ENCODE measurements at regions not wholly inside any gene's neighbourhood (a gene's known extent, or its start where the extent isn't known, plus 50 kb on each side); places are given as distances from the start of the nearest gene placed in this dataset.

- TF ChIP-seq EZH2 (IDR thresholded peaks at IDR 0.05; ENCODE audit: low read length, missing control alignments) (no peak), CTCF (conservative IDR thresholded peaks at IDR 0.05 in 1 of 2, IDR thresholded peaks at IDR 0.05 in 1 of 2; ENCODE audit: low read depth in 1 of 2, low read length in 2 of 2) (no peak)
Measured at GRCh38 chrX:82732861-82733260, 775.2 kb upstream of the POU3F4 start.

Measured in fibroblast of lung (primary cell).